H9 (cell line): ENCODE measurements at regions not wholly inside any gene's neighbourhood (a gene's known extent, or its start where the extent isn't known, plus 50 kb on each side); places are given as distances from the start of the nearest gene placed in this dataset.

Experiments
- DNase-seq: peaks from one replicate; pipeline ENCODE4 v3.0.0-alpha.2; 2017
- H2AFZ ChIP-seq: one replicate; pipeline ENCODE4 v1.6.1; 2013; ENCODE audit warnings: mild to moderate bottlenecking, low read length, control low read depth, moderate library complexity
- H2AK5ac ChIP-seq: 2 replicates; pipeline ENCODE4 v1.6.1; 2013; ENCODE audit warnings: low read length, control low read depth, mixed read lengths; ENCODE audit not compliant: insufficient read length
- H2BK120ac ChIP-seq: one replicate; pipeline ENCODE4 v1.6.1; 2013; ENCODE audit warnings: low read depth, mild to moderate bottlenecking, low read length, control low read depth, inconsistent platforms; ENCODE audit not compliant: poor library complexity, severe bottlenecking
- H2BK12ac ChIP-seq: 2 replicates; pipeline ENCODE4 v1.6.1; 2013; ENCODE audit warnings: low read length, control low read depth, mixed read lengths, low read depth; ENCODE audit not compliant: insufficient read length
- H2BK15ac ChIP-seq: 2 replicates; pipeline ENCODE4 v1.6.1; 2013; ENCODE audit warnings: low read depth, low read length, control low read depth
- H2BK20ac ChIP-seq: one replicate; pipeline ENCODE4 v1.6.1; 2013; ENCODE audit warnings: low read depth, mild to moderate bottlenecking, low read length, control low read depth, inconsistent platforms; ENCODE audit not compliant: poor library complexity, severe bottlenecking
- H2BK5ac ChIP-seq: 2 replicates; pipeline ENCODE4 v1.6.1; 2013; ENCODE audit warnings: low read length, control low read depth, mixed read lengths; ENCODE audit not compliant: insufficient read length
- H3K14ac ChIP-seq: 2 replicates; pipeline ENCODE4 v1.6.1; 2013; ENCODE audit warnings: low read length, control low read depth; ENCODE audit not compliant: insufficient read depth
- H3K18ac ChIP-seq: 2 replicates; pipeline ENCODE4 v1.6.1; 2013; ENCODE audit warnings: low read depth, mild to moderate bottlenecking, mixed read lengths, low read length, control low read depth; ENCODE audit not compliant: insufficient read length
- H3K23ac ChIP-seq: 2 replicates; pipeline ENCODE4 v1.6.1; 2013; ENCODE audit warnings: low read length, control low read depth, mixed read lengths, low read depth; ENCODE audit not compliant: insufficient read length
- H3K23me2 ChIP-seq: 2 replicates; pipeline ENCODE4 v1.6.1; 2013; ENCODE audit warnings: low read depth, mild to moderate bottlenecking, mixed read lengths, low read length, control low read depth; ENCODE audit not compliant: insufficient read length, poor library complexity, severe bottlenecking
- H3K27ac ChIP-seq: 2 replicates; pipeline ENCODE4 v1.5.1; 2013; ENCODE audit warnings: low read length, control low read depth, mixed read lengths, low read depth; ENCODE audit not compliant: insufficient read length
- H3K27me3 ChIP-seq: 2 replicates; pipeline ENCODE4 v1.6.1; 2013; ENCODE audit warnings: low read length, control low read depth, inconsistent platforms; ENCODE audit not compliant: insufficient read depth
- H3K4ac ChIP-seq: 2 replicates; pipeline ENCODE4 v1.6.1; 2013; ENCODE audit warnings: low read depth, mild to moderate bottlenecking, control low read depth, inconsistent platforms, low read length, moderate library complexity
- H3K4me1 ChIP-seq: 2 replicates; pipeline ENCODE4 v1.6.1; 2013; ENCODE audit warnings: low read length, control low read depth, inconsistent platforms; ENCODE audit not compliant: insufficient read depth
- H3K4me2 ChIP-seq: 2 replicates; pipeline ENCODE4 v1.6.1; 2013; ENCODE audit warnings: low read length, control low read depth, mixed read lengths; ENCODE audit not compliant: insufficient read length, insufficient read depth
- H3K56ac ChIP-seq: 2 replicates; pipeline ENCODE4 v1.6.1; 2013; ENCODE audit warnings: low read depth, mild to moderate bottlenecking, mixed read lengths, low read length, control low read depth; ENCODE audit not compliant: insufficient read length
- H3K79me1 ChIP-seq: 2 replicates; pipeline ENCODE4 v1.6.1; 2013; ENCODE audit warnings: low read depth, mild to moderate bottlenecking, moderate library complexity, low read length, control low read depth, inconsistent platforms; ENCODE audit not compliant: insufficient read depth, poor library complexity, severe bottlenecking
- H3K79me2 ChIP-seq: 2 replicates; pipeline ENCODE4 v1.6.1; 2013; ENCODE audit warnings: low read length, control low read depth, inconsistent platforms; ENCODE audit not compliant: insufficient read depth
- H3K9ac ChIP-seq: 2 replicates; pipeline ENCODE4 v1.6.1; 2013; ENCODE audit warnings: low read length, control low read depth, mixed read lengths; ENCODE audit not compliant: insufficient read length; ENCODE audit errors: extremely low read depth
- H3K9me3 ChIP-seq: one replicate; pipeline ENCODE4 v1.6.1; 2013; ENCODE audit warnings: low read depth, low read length, inconsistent platforms; ENCODE audit not compliant: control insufficient read depth
- H3T11ph ChIP-seq: one replicate; pipeline ENCODE4 v1.6.1; 2013; ENCODE audit warnings: mild to moderate bottlenecking, low read length, control low read depth, inconsistent platforms
- H4K20me1 ChIP-seq: one replicate; pipeline ENCODE4 v1.6.1; 2013; ENCODE audit not compliant: control insufficient read depth, insufficient read length, insufficient read depth
- H4K5ac ChIP-seq: 2 replicates; pipeline ENCODE4 v1.6.1; 2013; ENCODE audit warnings: low read depth, mild to moderate bottlenecking, mixed read lengths, low read length, control low read depth; ENCODE audit not compliant: insufficient read length
- H4K8ac ChIP-seq: replicated peaks from 2 replicates; pipeline ENCODE4 v1.6.1; 2013; ENCODE audit warnings: low read length, control low read depth, mixed read lengths, low read depth; ENCODE audit not compliant: insufficient read length
- H4K91ac ChIP-seq: 2 replicates; pipeline ENCODE4 v1.6.1; 2013; ENCODE audit warnings: low read depth, mild to moderate bottlenecking, moderate library complexity, mixed read lengths, low read length, control low read depth; ENCODE audit not compliant: insufficient read length
- H3K27ac Mint-ChIP-seq, 3 experiments: 2 replicates in 2 of 3; 3 replicates in 1 of 3; pipeline ENCODE4 v1.8.0; 2020 to 2021; ENCODE audit warnings: mixed read lengths in 3 of 3, mild to moderate bottlenecking in 1 of 3, moderate library complexity in 1 of 3
- H3K27me3 Mint-ChIP-seq: 2 replicates; pipeline ENCODE4 v1.8.0; 2021; ENCODE audit warnings: low read depth, mild to moderate bottlenecking, moderate library complexity, mixed read lengths
- H3K36me3 Mint-ChIP-seq, 3 experiments: 2 replicates in 2 of 3; 3 replicates in 1 of 3; pipeline ENCODE4 v1.8.0; 2020 to 2021; ENCODE audit warnings: low read depth in 3 of 3, mixed read lengths in 3 of 3; ENCODE audit not compliant: insufficient read depth in 1 of 3
- H3K4me1 Mint-ChIP-seq, 2 experiments: 2 replicates each; pipeline ENCODE4 v1.8.0; 2020; ENCODE audit warnings: mixed read lengths in 2 of 2
- H3K4me3 Mint-ChIP-seq, 2 experiments: 2 replicates in 1 of 2; 3 replicates in 1 of 2; pipeline ENCODE4 v1.8.0; 2020 to 2021; ENCODE audit warnings: mild to moderate bottlenecking in 2 of 2, mixed read lengths in 2 of 2, moderate library complexity in 1 of 2
- H3K9me3 Mint-ChIP-seq, 2 experiments: 2 replicates in 1 of 2; 3 replicates in 1 of 2; pipeline ENCODE4 v1.8.0; 2020; ENCODE audit warnings: mild to moderate bottlenecking in 2 of 2, mixed read lengths in 2 of 2, moderate library complexity in 1 of 2
- WGBS: extraction: QIAGEN DNeasy Blood & Tissue Kit; methylation state at CpG from one replicate; pipeline ENCODE4 v1.1.7; 2013; ENCODE audit warnings: missing lambda C conversion rate, low lambda C conversion rate, mixed read lengths; ENCODE audit not compliant: insufficient read length; ENCODE audit errors: extremely low coverage; 5-methylcytosine and 5-hydroxymethylcytosine counted together
- TF ChIP-seq, protein P1 (sequence below): fragments of 200-600 bp; sonication (generic); conservative IDR thresholded peaks from 3 replicates; pipeline ENCODE4 v1.8.0; 2021; ENCODE audit warnings: antibody characterized with exemption, mild to moderate bottlenecking

DNA sequence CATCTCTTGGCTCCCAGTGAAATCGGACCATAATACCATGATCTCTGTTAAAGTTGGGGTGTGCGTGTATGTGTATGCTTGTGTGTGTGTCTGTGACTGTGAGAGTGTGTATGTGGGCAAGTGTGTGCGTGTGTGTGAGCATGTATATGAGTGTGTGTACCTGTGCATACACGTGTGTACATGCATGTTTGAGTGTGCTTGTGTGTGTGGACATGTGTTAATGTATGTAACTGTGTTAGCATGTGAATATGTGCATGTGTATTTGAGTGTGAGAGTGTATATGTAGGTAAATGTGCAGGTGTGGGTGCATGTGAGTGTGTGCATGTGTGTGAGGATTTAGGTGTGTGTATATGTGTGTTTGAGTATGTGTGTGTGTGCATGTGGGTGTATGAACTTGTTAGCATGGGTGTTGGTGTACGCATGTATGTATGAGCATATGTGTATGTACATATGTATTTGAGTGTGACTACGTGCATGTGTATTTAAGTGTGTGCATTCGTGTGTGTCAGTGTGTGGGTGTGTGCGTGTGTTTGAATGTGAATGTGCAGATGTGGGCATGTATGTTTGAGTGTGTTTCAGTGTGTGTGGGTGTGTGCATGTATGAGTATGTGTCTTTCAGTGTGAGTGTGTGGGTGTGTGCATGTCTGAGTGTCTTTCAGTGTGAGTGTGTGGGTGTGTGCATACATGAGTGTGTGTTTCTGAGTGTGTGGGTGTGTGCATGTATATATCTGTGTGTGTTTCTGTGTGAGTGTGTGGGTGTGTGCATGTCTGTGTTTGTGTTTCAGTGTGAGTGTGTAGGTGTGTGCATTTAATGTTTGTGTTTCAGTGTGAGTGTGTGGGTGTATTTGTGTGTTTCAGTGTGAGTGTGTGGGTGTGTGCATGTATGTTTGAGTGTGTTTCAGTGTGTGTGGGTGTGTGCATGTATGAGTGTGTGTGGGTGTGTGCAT lies 183.2 kb downstream of the SOX9 start:
- whole genome bisulfite sequencing = no CpG with 5 or more reads among the region's 8 CpGs
- Histone ChIP-seq H3K4me1 (no peaks in the 10 kb centered on the region; the same call in 1 of the 2 replicates), H2BK12ac (no peak overlapping the region), H2AK5ac (no peak overlapping the region), H4K8ac (no peak overlapping the region), H3K18ac (no peak overlapping the region), H4K91ac (no peak overlapping the region), H3K27me3 (no peaks in the 10 kb centered on the region), H2BK15ac (no peak overlapping the region), H3K4ac (no peak overlapping the region), H3K23me2 (no peaks in the 10 kb centered on the region), H2BK5ac (no peak overlapping the region), H3K23ac (no peak overlapping the region), H2BK120ac (no peak overlapping the region), H3K14ac (no peak overlapping the region), H2AFZ (no peak overlapping the region), H3K9ac (no peak overlapping the region), H4K5ac (no peak overlapping the region), H3K79me2 (no peaks in the 10 kb centered on the region), H4K20me1 (no peaks in the 10 kb centered on the region), H2BK20ac (no peak overlapping the region), H3K79me1 (no peaks in the 10 kb centered on the region), H3K56ac (no peak overlapping the region), H3K9me3 (no peaks in the 10 kb centered on the region), H3K27ac (no peak overlapping the region), H3K4me2 (no peak overlapping the region), H3T11ph (no peak overlapping the region)
- Mint-ChIP-seq H3K27ac (no peak overlapping the region), H3K36me3 (no peaks in the 10 kb centered on the region), H3K27me3 (peaks cover 4% of the 10 kb centered on the region), H3K4me3 (no peak overlapping the region), H3K4me1 (peaks cover 4 to 6% of the 10 kb centered on the region in 2 experiments; a peak in 1 of 4 replicates), H3K9me3 (no peaks in the 10 kb centered on the region)
- DNase-seq = no peak
- TF ChIP-seq, protein P1, sequence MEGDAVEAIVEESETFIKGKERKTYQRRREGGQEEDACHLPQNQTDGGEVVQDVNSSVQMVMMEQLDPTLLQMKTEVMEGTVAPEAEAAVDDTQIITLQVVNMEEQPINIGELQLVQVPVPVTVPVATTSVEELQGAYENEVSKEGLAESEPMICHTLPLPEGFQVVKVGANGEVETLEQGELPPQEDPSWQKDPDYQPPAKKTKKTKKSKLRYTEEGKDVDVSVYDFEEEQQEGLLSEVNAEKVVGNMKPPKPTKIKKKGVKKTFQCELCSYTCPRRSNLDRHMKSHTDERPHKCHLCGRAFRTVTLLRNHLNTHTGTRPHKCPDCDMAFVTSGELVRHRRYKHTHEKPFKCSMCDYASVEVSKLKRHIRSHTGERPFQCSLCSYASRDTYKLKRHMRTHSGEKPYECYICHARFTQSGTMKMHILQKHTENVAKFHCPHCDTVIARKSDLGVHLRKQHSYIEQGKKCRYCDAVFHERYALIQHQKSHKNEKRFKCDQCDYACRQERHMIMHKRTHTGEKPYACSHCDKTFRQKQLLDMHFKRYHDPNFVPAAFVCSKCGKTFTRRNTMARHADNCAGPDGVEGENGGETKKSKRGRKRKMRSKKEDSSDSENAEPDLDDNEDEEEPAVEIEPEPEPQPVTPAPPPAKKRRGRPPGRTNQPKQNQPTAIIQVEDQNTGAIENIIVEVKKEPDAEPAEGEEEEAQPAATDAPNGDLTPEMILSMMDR = no peak
